ENCODE measurements at regions not wholly inside any gene's neighbourhood (a gene's known extent, or its start where the extent isn't known, plus 50 kb on each side); places are given as distances from the start of the nearest gene placed in this dataset.
A peak's percentile ranks its signal among the peaks of the same experiment; 100 is the strongest.

- intact Hi-C loops (cut with DNase I) = no loop called here
- H3K27me3 ChIP-seq = no peaks in the 10 kb centered on the region
- DNase-seq (no peak), ATAC-seq (no peak)
- no peak overlapping the region for H3K4me3 ChIP-seq
- H3K27ac ChIP-seq = no peak overlapping the region
- no peaks in the 10 kb centered on the region for H3K9me3 ChIP-seq
- peaks cover 0 to 10% (median 0%) of the 10 kb centered on the region in 12 donors for H3K4me1 ChIP-seq
- no peaks in the 10 kb centered on the region for H3K36me3 ChIP-seq
- TF ChIP-seq POLR2A (IDR thresholded peaks at IDR 0.05) (no peak), CTCF (IDR thresholded peaks at IDR 0.05) (no peak)
- 92 to 96% (median 94%) methylated on average over 5 of the region's 5 CpGs for WGBS, 4 donors
Measured at GRCh38 chr13:106640515-106640914, 72.6 kb upstream of the ARGLU1 start.

- H3K27ac ChIP-seq = peak overlapping the region in 4 of 12 donors; percentile 14 to 62 (median 51)
- ATAC-seq = no peak
Measured at GRCh38 chr13:106637519-106637918, 69.6 kb upstream of the ARGLU1 start.

GRCh38 chr13:106636492-106636891, 68.6 kb upstream of the ARGLU1 start:
- Histone ChIP-seq H3K27ac (peak overlapping the region in 7 of 12 donors; percentile 14 to 62 (median 39)), H3K9me3 (no peaks in the 10 kb centered on the region), H3K4me1 (peaks cover 0 to 24% (median 3%) of the 10 kb centered on the region in 12 donors), H3K4me3 (no peak overlapping the region), H3K27me3 (no peaks in the 10 kb centered on the region), H3K36me3 (no peaks in the 10 kb centered on the region)
- ATAC-seq (peak in 3 of 4 donors; percentile 17 to 77 (median 57)), DNase-seq (no peak)
- no peak for TF ChIP-seq POLR2A (IDR thresholded peaks at IDR 0.05)
- TF ChIP-seq CTCF (IDR thresholded peaks at IDR 0.05) = no peak
- intact Hi-C loops (cut with DNase I) = no loop called here
- WGBS, 4 donors = 63 to 75% (median 65%) methylated on average over 3 of the region's 3 CpGs

More at GRCh38 chr13:106637519-106637918, 69.6 kb upstream of the ARGLU1 start:
- Histone ChIP-seq H3K9me3 (no peaks in the 10 kb centered on the region), H3K4me3 (no peak overlapping the region), H3K36me3 (no peaks in the 10 kb centered on the region), H3K4me1 (peaks cover 0 to 24% (median 3%) of the 10 kb centered on the region in 12 donors), H3K27me3 (no peaks in the 10 kb centered on the region)
- TF ChIP-seq POLR2A (IDR thresholded peaks at IDR 0.05) (no peak), CTCF (IDR thresholded peaks at IDR 0.05) (no peak)
- intact Hi-C loops (cut with DNase I) = no loop called here
- 95 to 98% (median 96%) methylated on average over 2 of the region's 2 CpGs for WGBS, 4 donors
- no peak for DNase-seq

- no peaks in the 10 kb centered on the region for H3K27me3 ChIP-seq
- H3K4me3 ChIP-seq = no peak overlapping the region
- 85 to 96% (median 93%) methylated on average over 8 to 9 of the region's 9 CpGs for WGBS, 4 donors
- ATAC-seq = no peak
- H3K27ac ChIP-seq = peak overlapping the region in 2 of 12 donors; percentile 50 to 58
- no peaks in the 10 kb centered on the region for H3K9me3 ChIP-seq
- no peak for DNase-seq
- H3K36me3 ChIP-seq = no peaks in the 10 kb centered on the region
- peaks cover 0 to 24% (median 3%) of the 10 kb centered on the region in 12 donors for H3K4me1 ChIP-seq
- TF ChIP-seq CTCF (IDR thresholded peaks at IDR 0.05) (no peak), POLR2A (IDR thresholded peaks at IDR 0.05) (no peak)
- intact Hi-C loops (cut with DNase I) = no loop called here
Measured at GRCh38 chr13:106635616-106636015, 67.7 kb upstream of the ARGLU1 start.
